HUES48 (cell line): ENCODE measurements at regions not wholly inside any gene's neighbourhood (a gene's known extent, or its start where the extent isn't known, plus 50 kb on each side); places are given as distances from the start of the nearest gene placed in this dataset.
"Not testable (repeated sequence)": the region's sequence is repeated elsewhere in the genome, so short reads cannot be mapped to it uniquely, and the experiment has no call there.

Source experiments
- H3K27ac ChIP-seq: one replicate; pipeline ENCODE4 v1.7.0; 2013; ENCODE audit warnings: low read depth, low read length, inconsistent platforms
- H3K27me3 ChIP-seq: 2 replicates; pipeline ENCODE4 v1.6.1; 2013; ENCODE audit warnings: mild to moderate bottlenecking, low read length; ENCODE audit not compliant: control insufficient read depth, insufficient read depth
- H3K36me3 ChIP-seq: 2 replicates; pipeline ENCODE4 v1.6.1; 2013; ENCODE audit warnings: low read length; ENCODE audit not compliant: control insufficient read depth, insufficient read depth
- H3K4me1 ChIP-seq: 2 replicates; pipeline ENCODE4 v1.6.1; 2013; ENCODE audit warnings: mild to moderate bottlenecking, low read length; ENCODE audit not compliant: control insufficient read depth, insufficient read depth
- H3K4me3 ChIP-seq: 2 replicates; pipeline ENCODE4 v1.5.1; 2013; ENCODE audit warnings: mild to moderate bottlenecking, low read depth, low read length
- H3K9ac ChIP-seq: 2 replicates; pipeline ENCODE4 v1.6.1; 2013; ENCODE audit warnings: mild to moderate bottlenecking, low read depth, low read length, moderate library complexity
- H3K9me3 ChIP-seq: 2 replicates; pipeline ENCODE4 v1.6.1; 2013; ENCODE audit warnings: low read length; ENCODE audit not compliant: control insufficient read depth, insufficient read depth

GRCh38 chr6:27130668-27131428 is 116.7 kb upstream of the PRSS16 start:
- Histone ChIP-seq H3K4me1 (peaks cover 34% of the 10 kb centered on the region), H3K4me3 (peak overlapping the region; percentile 84), H3K27ac (peak overlapping the region; percentile 99), H3K27me3 (no peaks in the 10 kb centered on the region), H3K9ac (peak overlapping the region; percentile 89), H3K9me3 (no peaks in the 10 kb centered on the region), H3K36me3 (no peaks in the 10 kb centered on the region)

DNA sequence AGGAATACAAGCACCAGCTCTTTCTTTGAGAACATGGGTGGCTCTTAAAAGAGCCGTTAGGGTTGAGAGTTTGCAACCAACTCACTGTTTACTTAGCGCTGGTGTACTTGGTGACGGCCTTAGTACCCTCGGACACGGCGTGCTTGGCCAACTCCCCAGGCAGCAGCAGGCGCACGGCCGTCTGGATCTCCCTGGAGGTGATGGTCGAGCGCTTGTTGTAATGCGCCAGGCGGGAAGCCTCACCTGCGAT is 115.3 kb upstream of the PRSS16 start:
- not testable (repeated sequence) for H3K9me3 ChIP-seq, H3K36me3 ChIP-seq, H3K27me3 ChIP-seq
- peak overlapping the region; percentile 84 for H3K4me3 ChIP-seq
- peak overlapping the region; percentile 99 for H3K27ac ChIP-seq
- H3K4me1 ChIP-seq, result peaks cover 42% of the 10 kb centered on the region
- H3K9ac ChIP-seq, result peak overlapping the region; percentile 89

DNA sequence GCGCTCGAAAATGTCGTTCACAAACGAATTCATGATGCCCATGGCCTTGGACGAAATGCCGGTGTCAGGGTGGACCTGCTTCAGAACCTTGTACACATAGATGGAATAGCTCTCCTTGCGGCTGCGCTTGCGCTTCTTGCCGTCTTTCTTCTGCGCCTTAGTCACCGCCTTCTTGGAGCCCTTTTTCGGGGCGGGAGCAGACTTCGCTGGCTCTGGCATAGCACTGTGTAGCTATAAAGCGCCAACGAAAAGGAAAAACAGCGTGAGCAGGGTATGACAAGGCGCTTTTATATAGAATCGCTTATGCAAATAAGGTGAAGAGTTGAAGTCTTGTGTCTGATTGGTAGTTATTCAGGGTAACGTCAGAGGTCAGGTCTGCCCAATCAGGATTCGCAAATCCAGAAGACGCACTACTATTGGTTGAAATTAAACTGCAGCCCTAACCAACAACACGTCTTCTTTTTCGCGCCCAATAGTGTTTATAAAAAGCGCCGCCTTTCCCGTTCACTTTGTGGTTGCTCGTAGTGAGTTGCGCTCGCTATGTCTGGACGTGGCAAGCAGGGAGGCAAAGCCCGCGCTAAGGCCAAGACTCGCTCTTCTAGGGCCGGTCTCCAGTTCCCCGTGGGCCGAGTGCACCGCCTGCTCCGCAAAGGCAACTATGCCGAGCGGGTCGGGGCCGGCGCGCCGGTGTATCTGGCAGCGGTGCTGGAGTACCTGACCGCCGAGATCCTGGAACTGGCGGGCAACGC is 114.8 kb upstream of the PRSS16 start:
- Histone ChIP-seq H3K27me3 (no peaks in the 10 kb centered on the region), H3K36me3 (peaks cover 8% of the 10 kb centered on the region), H3K4me1 (peaks cover 42% of the 10 kb centered on the region), H3K9me3 (no peaks in the 10 kb centered on the region), H3K9ac (peak overlapping the region; percentile 99), H3K4me3 (peak overlapping the region; percentile 84), H3K27ac (peak overlapping the region; percentile 99)

DNA sequence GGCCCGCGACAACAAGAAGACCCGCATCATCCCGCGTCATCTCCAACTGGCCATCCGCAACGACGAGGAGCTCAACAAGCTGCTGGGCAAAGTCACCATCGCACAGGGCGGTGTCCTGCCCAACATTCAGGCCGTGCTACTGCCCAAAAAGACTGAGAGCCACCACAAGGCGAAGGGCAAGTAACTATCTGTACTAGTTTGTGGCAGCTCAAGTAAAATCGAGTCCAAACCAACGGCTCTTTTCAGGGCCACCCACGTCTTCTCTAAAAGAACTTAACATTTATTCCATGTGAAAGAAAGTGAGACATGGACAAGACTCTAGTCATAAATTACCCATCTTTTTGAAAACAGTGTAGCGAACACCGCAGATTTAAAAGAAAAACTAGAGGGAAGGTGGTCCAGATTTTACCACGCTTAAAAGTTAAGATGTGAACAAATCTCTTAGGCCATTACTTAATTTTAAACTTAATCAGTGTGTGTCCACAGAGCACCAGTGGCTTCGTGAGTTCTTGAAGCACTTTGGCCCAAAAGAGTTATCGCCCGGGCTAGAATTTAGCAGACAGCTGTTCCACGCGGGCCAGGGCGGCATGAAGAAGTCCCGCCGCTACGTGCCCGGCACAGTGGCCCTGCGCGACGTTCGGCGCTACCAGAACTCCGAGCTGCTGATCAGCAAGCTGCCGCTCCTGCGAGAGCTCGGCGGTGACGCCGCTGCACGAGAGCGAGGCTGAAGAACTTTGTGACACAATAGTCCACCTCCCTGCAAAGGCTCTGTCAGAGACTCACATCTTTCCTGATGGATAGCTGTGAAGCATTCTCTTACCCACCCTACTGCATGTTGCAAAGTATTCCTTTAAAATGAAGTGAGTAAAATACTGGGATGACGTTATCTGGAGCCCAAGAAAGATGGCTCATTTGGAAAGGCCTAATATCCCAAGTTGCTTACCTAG is 113.9 kb upstream of the PRSS16 start:
- peak overlapping the region; percentile 84 for H3K4me3 ChIP-seq
- no peaks in the 10 kb centered on the region for H3K9me3 ChIP-seq
- peaks cover 16% of the 10 kb centered on the region for H3K36me3 ChIP-seq
- no peaks in the 10 kb centered on the region for H3K27me3 ChIP-seq
- peak overlapping the region; percentile 99 for H3K27ac ChIP-seq
- peak overlapping the region; percentile 99 for H3K9ac ChIP-seq
- peaks cover 46% of the 10 kb centered on the region for H3K4me1 ChIP-seq

GRCh38 chr6:27135087-27135657 is 112.3 kb upstream of the PRSS16 start:
- no peak overlapping the region for H3K27ac ChIP-seq
- no peak overlapping the region for H3K9ac ChIP-seq
- H3K4me3 ChIP-seq, result no peak overlapping the region
- H3K4me1 ChIP-seq, result peaks cover 44% of the 10 kb centered on the region
- H3K9me3 ChIP-seq, result no peaks in the 10 kb centered on the region
- H3K36me3 ChIP-seq, result peaks cover 16% of the 10 kb centered on the region
- H3K27me3 ChIP-seq, result no peaks in the 10 kb centered on the region

DNA sequence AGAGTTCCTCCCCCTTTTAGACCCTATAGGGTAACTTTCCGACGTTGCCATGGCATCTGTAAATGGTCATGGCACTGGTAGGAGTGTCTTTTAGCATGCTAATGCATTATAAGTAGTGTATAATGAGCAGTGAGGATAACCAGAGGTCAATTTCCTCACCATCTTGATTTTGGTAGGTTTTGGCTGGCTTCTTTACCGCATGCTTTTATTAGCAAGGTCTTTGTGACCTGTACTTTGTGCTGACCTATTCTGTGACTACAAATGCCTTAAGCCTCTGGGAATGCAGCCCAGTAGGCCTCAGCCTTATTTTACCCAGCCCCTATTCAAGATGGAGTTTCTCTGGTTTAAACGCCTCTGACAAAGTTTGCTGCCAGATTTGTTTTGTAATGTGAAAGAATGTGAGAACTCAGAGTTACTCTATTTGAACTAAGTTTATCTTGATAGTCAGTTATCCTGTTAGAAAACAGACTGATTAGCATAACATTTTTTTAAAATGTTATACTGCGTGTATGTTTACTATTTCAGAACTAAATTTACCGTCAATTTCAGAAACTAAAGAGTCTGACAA is 111.3 kb upstream of the PRSS16 start:
- H3K36me3 ChIP-seq, result peaks cover 16% of the 10 kb centered on the region
- H3K4me3 ChIP-seq, result no peak overlapping the region
- H3K9me3 ChIP-seq, result no peaks in the 10 kb centered on the region
- no peaks in the 10 kb centered on the region for H3K27me3 ChIP-seq
- peaks cover 34% of the 10 kb centered on the region for H3K4me1 ChIP-seq
- peak overlapping the region; percentile 48 for H3K27ac ChIP-seq
- H3K9ac ChIP-seq, result no peak overlapping the region

GRCh38 chr6:27136978-27137814 is 110.3 kb upstream of the PRSS16 start:
- no peaks in the 10 kb centered on the region for H3K9me3 ChIP-seq
- peaks cover 22% of the 10 kb centered on the region for H3K36me3 ChIP-seq
- H3K4me3 ChIP-seq, result peak overlapping the region; percentile 17; the same call in 1 of the 2 replicates
- H3K9ac ChIP-seq, result no peak overlapping the region
- peaks cover 38% of the 10 kb centered on the region for H3K4me1 ChIP-seq
- H3K27ac ChIP-seq, result peak overlapping the region; percentile 98
- no peaks in the 10 kb centered on the region for H3K27me3 ChIP-seq

DNA sequence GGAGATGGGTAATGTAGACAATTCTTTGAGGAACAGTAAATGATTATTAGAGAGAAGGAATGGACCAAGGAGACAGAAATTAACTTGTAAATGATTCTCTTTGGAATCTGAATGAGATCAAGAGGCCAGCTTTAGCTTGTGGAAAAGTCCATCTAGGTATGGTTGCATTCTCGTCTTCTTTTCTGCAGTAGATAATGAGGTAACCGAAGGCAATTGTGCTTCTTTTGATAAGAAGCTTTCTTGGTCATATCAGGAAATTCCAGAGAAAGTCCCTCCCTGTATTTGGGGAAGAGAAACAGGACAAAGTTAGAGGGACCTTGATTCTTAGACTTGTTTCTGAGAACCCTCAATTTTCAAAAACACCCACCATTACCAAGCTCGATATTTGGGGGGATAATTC is 109.1 kb upstream of the PRSS16 start:
- Histone ChIP-seq H3K9me3 (no peaks in the 10 kb centered on the region), H3K27ac (peak overlapping the region; percentile 98), H3K9ac (peak overlapping the region; percentile 97), H3K27me3 (no peaks in the 10 kb centered on the region), H3K4me1 (peaks cover 38% of the 10 kb centered on the region), H3K36me3 (peaks cover 28% of the 10 kb centered on the region), H3K4me3 (peak overlapping the region; percentile 82)

- H3K27ac ChIP-seq, result peak overlapping the region; percentile 98
- no peaks in the 10 kb centered on the region for H3K9me3 ChIP-seq
- peak overlapping the region; percentile 82 for H3K4me3 ChIP-seq
- H3K36me3 ChIP-seq, result peaks cover 34% of the 10 kb centered on the region
- no peaks in the 10 kb centered on the region for H3K27me3 ChIP-seq
- H3K9ac ChIP-seq, result peak overlapping the region; percentile 97
- H3K4me1 ChIP-seq, result peaks cover 35% of the 10 kb centered on the region
Measured at GRCh38 chr6:27138837-27139755, 108.4 kb upstream of the PRSS16 start.
